ENCODE measurements at regions not wholly inside any gene's neighbourhood (a gene's known extent, or its start where the extent isn't known, plus 50 kb on each side); places are given as distances from the start of the nearest gene placed in this dataset.

GRCh38 chr18:37619964-37620363 lies 54.4 kb upstream of the CELF4 start:
- no peak for DNase-seq

GRCh38 chr18:37617623-37618022 lies 52.0 kb upstream of the CELF4 start:
- no peak for DNase-seq

Measured in fibroblast of skin of right quadriceps (primary cell).